Motor neuron (in vitro differentiated cells): ENCODE measurements at regions not wholly inside any gene's neighbourhood (a gene's known extent, or its start where the extent isn't known, plus 50 kb on each side); places are given as distances from the start of the nearest gene placed in this dataset.
"Not testable (repeated sequence)": the region's sequence is repeated elsewhere in the genome, so short reads cannot be mapped to it uniquely, and the experiment has no call there.

Experiments used
- ATAC-seq, 8 experiments: fragments of 200-7000 bp; cut with Tn5 transposase; replicated peaks in 6 of 8; 2 replicates each; pipeline ENCODE4 v1.8.0; 2021; ENCODE audit warnings: mild to moderate bottlenecking in 8 of 8, moderate library complexity in 8 of 8
- H3K27ac ChIP-seq, 2 donors: fragments of 250-450 bp; sonication (Bioruptor Pico); 2 replicates each; pipeline ENCODE4 v1.9.0; 2021; ENCODE audit warnings: antibody characterized with exemption in 2 of 2, mild to moderate bottlenecking in 2 of 2, moderate library complexity in 1 of 2
- H3K4me1 ChIP-seq, 2 donors: fragments of 250-450 bp; sonication (Bioruptor Pico); replicated peaks in 1 of 2; 2 replicates each; pipeline ENCODE4 v1.6.1; 2021; ENCODE audit warnings: antibody characterized with exemption in 2 of 2, mild to moderate bottlenecking in 2 of 2, moderate library complexity in 1 of 2
- H3K4me3 ChIP-seq, 5 donors: fragments of 250-450 bp; sonication (Bioruptor Pico); 2 replicates each; pipeline ENCODE4 v1.9.0; 2021; ENCODE audit warnings: antibody characterized with exemption in 5 of 5, mild to moderate bottlenecking in 5 of 5, moderate library complexity in 4 of 5
- WGBS, 10 experiments: fragments of 450-650 bp; shearing (Covaris generic); methylation state at CpG; one replicate each; pipeline ENCODE4 v1.0.0; 2022; 5-methylcytosine and 5-hydroxymethylcytosine counted together
- in situ Hi-C, 9 experiments: fragments of 400-800 bp; cut with MboI; loops; one replicate each; pipeline ENCODE4 v1.15.0; 2021; ENCODE audit warnings: low sequenced_read_pairs in 9 of 9, low pct_unique_long_range_greater_than_20kb in 2 of 9; ENCODE audit not compliant: unreplicated experiment in 9 of 9

GRCh38 chrY:16001896-16002295 is 1477.6 kb downstream of the NLGN4Y start:
- Histone ChIP-seq H3K4me3 (no peak overlapping the region), H3K27ac (no peak overlapping the region), H3K4me1 (no peaks in the 10 kb centered on the region)
- no peak for ATAC-seq
- in situ Hi-C loops: no loop called here

- ATAC-seq: no peak
- no CpG with 5 or more reads among the region's 1 CpG for WGBS, 10 experiments
- in situ Hi-C loops: no loop called here
- H3K27ac ChIP-seq: no peak overlapping the region
- H3K4me3 ChIP-seq: no peak overlapping the region
- no peaks in the 10 kb centered on the region for H3K4me1 ChIP-seq
Measured at GRCh38 chrY:16051908-16052643, 1527.7 kb downstream of the NLGN4Y start.

GRCh38 chrY:16060141-16060540 is 1535.8 kb downstream of the NLGN4Y start:
- no peak for ATAC-seq
- 100% methylated on average over 1 of the region's 1 CpG; no CpG with 5 or more reads in 9 of the 10 experiments for WGBS, 10 experiments
- Histone ChIP-seq H3K4me3 (no peak overlapping the region), H3K27ac (no peak overlapping the region), H3K4me1 (no peaks in the 10 kb centered on the region)
- in situ Hi-C loops: no loop called here

- Histone ChIP-seq H3K4me3 (no peak overlapping the region), H3K4me1 (no peaks in the 10 kb centered on the region)
- in situ Hi-C loops: no loop called here
Measured at GRCh38 chrY:16060686-16061085, 1536.4 kb downstream of the NLGN4Y start.

DNA sequence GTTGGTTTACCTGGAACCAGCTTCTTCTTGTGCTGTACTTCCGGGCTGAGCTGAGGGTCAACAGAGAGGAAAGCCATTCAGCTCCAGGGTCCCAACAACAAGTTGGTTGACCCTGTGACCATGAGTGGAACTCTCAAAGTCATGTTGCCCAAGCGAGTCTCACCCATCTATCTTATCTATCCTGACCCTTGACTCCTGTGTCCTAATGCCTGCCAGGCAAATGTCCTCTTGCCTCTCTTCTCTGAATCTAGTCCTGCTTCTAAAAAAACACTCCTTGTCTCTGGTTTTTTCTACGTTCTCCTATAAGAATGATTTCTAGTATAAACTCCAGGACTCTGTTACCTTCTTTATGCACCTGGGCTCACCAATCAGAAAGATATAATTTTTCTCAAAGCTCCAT is 1547.6 kb downstream of the NLGN4Y start:
- in situ Hi-C loops: no loop called here
- WGBS, 10 experiments: 0 to 40% methylated on average over 1 of the region's 3 CpGs; no CpG with 5 or more reads in 8 of the 10 experiments
- Histone ChIP-seq H3K27ac (no peak overlapping the region), H3K4me3 (no peak overlapping the region), H3K4me1 (no peaks in the 10 kb centered on the region)
- ATAC-seq: no peak

More at GRCh38 chrY:16060686-16061085, 1536.4 kb downstream of the NLGN4Y start:
- H3K27ac ChIP-seq: no peak overlapping the region
- no peak for ATAC-seq

GRCh38 chrY:16075701-16076100 is 1551.4 kb downstream of the NLGN4Y start:
- no peak for ATAC-seq
- Histone ChIP-seq H3K4me3 (no peak overlapping the region), H3K27ac (no peak overlapping the region), H3K4me1 (no peaks in the 10 kb centered on the region)
- in situ Hi-C loops: no loop called here
- WGBS, 10 experiments: no CpG with 5 or more reads among the region's 1 CpG

DNA sequence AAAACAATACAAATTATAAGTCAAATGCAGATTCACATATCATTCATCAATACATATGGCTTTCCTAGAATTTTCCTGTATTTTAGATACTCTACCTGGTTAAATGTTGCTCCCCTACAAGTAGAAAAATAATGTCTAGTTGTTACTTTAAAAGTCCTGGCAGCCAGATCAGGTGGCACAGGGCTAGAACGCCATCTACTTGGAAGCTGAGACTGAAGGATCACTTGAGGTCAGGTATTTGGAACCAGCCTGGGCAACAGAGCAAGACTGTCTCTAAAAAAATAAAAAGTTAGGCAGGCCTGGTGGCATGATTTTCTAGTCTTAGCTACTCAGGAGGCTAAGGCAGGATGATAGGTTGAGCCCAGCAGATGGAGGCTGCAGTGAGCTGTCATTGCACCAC is 1573.0 kb downstream of the NLGN4Y start:
- 80 to 86% methylated on average over 1 of the region's 1 CpG; no CpG with 5 or more reads in 8 of the 10 experiments for WGBS, 10 experiments
- in situ Hi-C loops: no loop called here
- no peak for ATAC-seq

GRCh38 chrY:16101815-16102214 is 1577.5 kb downstream of the NLGN4Y start:
- Histone ChIP-seq H3K4me3 (no peak overlapping the region), H3K4me1 (no peaks in the 10 kb centered on the region), H3K27ac (no peak overlapping the region)
- in situ Hi-C loops: no loop called here
- WGBS, 10 experiments: 0 to 20% (median 0%) methylated on average over 1 of the region's 1 CpG; no CpG with 5 or more reads in 7 of the 10 experiments
- ATAC-seq: no peak

More for the DNA sequence above, 1573.0 kb downstream of the NLGN4Y start:
- no peaks in the 10 kb centered on the region for H3K4me1 ChIP-seq
- H3K4me3 ChIP-seq: no peak overlapping the region
- H3K27ac ChIP-seq: no peak overlapping the region

- Histone ChIP-seq H3K4me3 (no peak overlapping the region), H3K27ac (no peak overlapping the region), H3K4me1 (no peaks in the 10 kb centered on the region)
- WGBS, 10 experiments: 50% methylated on average over 1 of the region's 3 CpGs; no CpG with 5 or more reads in 9 of the 10 experiments
- in situ Hi-C loops: no loop called here
- ATAC-seq: no peak
Measured at GRCh38 chrY:16106613-16107012, 1582.3 kb downstream of the NLGN4Y start.

DNA sequence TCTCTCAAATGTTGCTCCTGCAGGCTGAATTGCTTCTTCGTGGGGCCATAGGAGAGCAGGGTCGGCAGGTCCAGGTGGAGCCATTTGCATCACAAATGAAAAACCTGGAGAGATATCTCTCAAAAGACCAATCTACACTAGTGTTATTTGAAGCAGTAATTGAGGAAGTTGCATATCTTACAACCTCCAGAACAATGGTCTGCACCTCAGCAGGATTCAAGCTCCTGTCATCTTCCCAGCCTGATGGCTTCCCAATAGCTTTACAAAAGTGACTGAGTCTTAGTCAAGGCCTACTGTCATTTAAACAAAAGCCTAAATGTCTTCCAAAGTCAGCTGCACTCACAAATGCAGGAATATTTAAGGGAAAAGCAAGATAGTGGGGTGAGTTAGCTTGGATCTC is 1584.5 kb downstream of the NLGN4Y start:
- Histone ChIP-seq H3K4me3 (no peak overlapping the region), H3K27ac (no peak overlapping the region), H3K4me1 (no peaks in the 10 kb centered on the region)
- WGBS, 10 experiments: 14% methylated on average over 2 of the region's 2 CpGs; no CpG with 5 or more reads in 9 of the 10 experiments
- in situ Hi-C loops: no loop called here
- ATAC-seq: no peak

GRCh38 chrY:16120096-16120495 is 1595.8 kb downstream of the NLGN4Y start:
- ATAC-seq, H3K4me1 ChIP-seq, in situ Hi-C loops, H3K4me3 ChIP-seq, H3K27ac ChIP-seq: not testable (repeated sequence)
- no CpG with 5 or more reads among the region's 8 CpGs for WGBS, 10 experiments

GRCh38 chrY:16121988-16122387 is 1597.7 kb downstream of the NLGN4Y start:
- Histone ChIP-seq H3K4me3 (no peak overlapping the region), H3K4me1 (no peaks in the 10 kb centered on the region), H3K27ac (no peak overlapping the region)
- in situ Hi-C loops: no loop called here
- ATAC-seq: no peak
- WGBS, 10 experiments: 0 to 92% (median 19%) methylated on average over 2 of the region's 2 CpGs; no CpG with 5 or more reads in 6 of the 10 experiments

GRCh38 chrY:16124630-16125317 is 1600.4 kb downstream of the NLGN4Y start:
- no peaks in the 10 kb centered on the region for H3K4me1 ChIP-seq
- H3K4me3 ChIP-seq: no peak overlapping the region
- in situ Hi-C loops: no loop called here
- no peak for ATAC-seq
- 100% methylated on average over 1 of the region's 3 CpGs; no CpG with 5 or more reads in 9 of the 10 experiments for WGBS, 10 experiments
- no peak overlapping the region for H3K27ac ChIP-seq
